WTC11 (cell line): ENCODE measurements at regions not wholly inside any gene's neighbourhood (a gene's known extent, or its start where the extent isn't known, plus 50 kb on each side); places are given as distances from the start of the nearest gene placed in this dataset.

ENCODE experiments used
- ATAC-seq: fragments of 200-7000 bp; cut with Tn5 transposase; 2 replicates; pipeline ENCODE4 v1.10.0; 2021; ENCODE audit warnings: mild to moderate bottlenecking, moderate library complexity
- CTCF ChIA-PET: fragments of 300-600 bp; sonication (Branson Sonifier 250); formaldehyde crosslinking; loops from one replicate; lab custom pipeline; 2021; ENCODE audit warnings: antibody characterized with exemption; lab: Charles Lee
- POLR2A ChIA-PET: fragments of 350-600 bp; sonication (Branson Sonifier 250); formaldehyde crosslinking; loops from one replicate; lab custom pipeline; 2021; ENCODE audit warnings: antibody characterized with exemption; lab: Charles Lee
- DNase-seq: peaks from one replicate; pipeline ENCODE4 v3.0.0; 2021; ENCODE audit warnings: low spot score
- H3K27ac Mint-ChIP-seq: 2 replicates; pipeline ENCODE4 v1.8.0; 2021; ENCODE audit warnings: mixed read lengths
- H3K27me3 Mint-ChIP-seq: 2 replicates; pipeline ENCODE4 v1.8.0; 2021; ENCODE audit warnings: low read depth, mild to moderate bottlenecking, moderate library complexity, mixed read lengths
- H3K36me3 Mint-ChIP-seq: 2 replicates; pipeline ENCODE4 v1.8.0; 2021; ENCODE audit warnings: mixed read lengths
- H3K4me1 Mint-ChIP-seq: 2 replicates; pipeline ENCODE4 v1.8.0; 2022; ENCODE audit warnings: mixed read lengths
- H3K4me3 Mint-ChIP-seq: 2 replicates; pipeline ENCODE4 v1.8.0; 2021; ENCODE audit warnings: mild to moderate bottlenecking, moderate library complexity, mixed read lengths
- H3K9me3 Mint-ChIP-seq: 2 replicates; pipeline ENCODE4 v1.8.0; 2021; ENCODE audit warnings: mixed read lengths
- AFF4 ChIP-seq: sonication (generic); formaldehyde crosslinking; IDR thresholded peaks from 2 replicates; pipeline ENCODE4 v1.8.1; 2023; ENCODE audit warnings: mild to moderate bottlenecking, missing genetic modification reagents, borderline replicate concordance
- ATF3 ChIP-seq: sonication (generic); formaldehyde crosslinking; conservative IDR thresholded peaks from 2 replicates; pipeline ENCODE4 v1.8.1; 2022; ENCODE audit warnings: mild to moderate bottlenecking, missing genetic modification reagents
- CREB1 ChIP-seq: sonication (generic); formaldehyde crosslinking; IDR thresholded peaks from 2 replicates; pipeline ENCODE4 v1.8.0; 2023; ENCODE audit warnings: mild to moderate bottlenecking, missing genetic modification reagents
- ESRRA ChIP-seq: sonication (generic); formaldehyde crosslinking; IDR thresholded peaks from 2 replicates; pipeline ENCODE4 v1.8.1; 2022; ENCODE audit warnings: mild to moderate bottlenecking, missing genetic modification reagents, borderline replicate concordance
- FOXK1 ChIP-seq: sonication (generic); formaldehyde crosslinking; IDR thresholded peaks from 2 replicates; pipeline ENCODE4 v1.8.0; 2022; ENCODE audit warnings: mild to moderate bottlenecking, moderate library complexity, missing genetic modification reagents
- JAZF1 ChIP-seq: fragments of 250-450 bp; sonication (Bioruptor Pico); IDR thresholded peaks from 2 replicates; pipeline ENCODE4 v1.9.0; 2021; ENCODE audit warnings: moderate library complexity, mild to moderate bottlenecking, inconsistent platforms
- MXD4 ChIP-seq: fragments of 250-450 bp; sonication (Bioruptor Pico); IDR thresholded peaks from 2 replicates; pipeline ENCODE4 v1.8.0; 2021; ENCODE audit warnings: mild to moderate bottlenecking, moderate library complexity, borderline replicate concordance
- NFATC4 ChIP-seq: fragments of 250-450 bp; sonication (Bioruptor Pico); IDR thresholded peaks from 2 replicates; pipeline ENCODE4 v1.9.0; 2021; ENCODE audit warnings: mild to moderate bottlenecking
- NFYB ChIP-seq: sonication (generic); formaldehyde crosslinking; conservative IDR thresholded peaks from 2 replicates; pipeline ENCODE4 v1.8.0; 2022; ENCODE audit warnings: low read depth, missing genetic modification reagents
- PRRX2 ChIP-seq: fragments of 250-450 bp; sonication (Bioruptor Pico); IDR thresholded peaks from 2 replicates; pipeline ENCODE4 v1.8.0; 2021; ENCODE audit warnings: mild to moderate bottlenecking
- SP1 ChIP-seq: sonication (generic); formaldehyde crosslinking; conservative IDR thresholded peaks from 2 replicates; pipeline ENCODE4 v1.8.1; 2022; ENCODE audit warnings: missing genetic modification reagents
- TCF7 ChIP-seq: sonication (generic); formaldehyde crosslinking; IDR thresholded peaks from 2 replicates; pipeline ENCODE4 v1.8.0; 2022; ENCODE audit warnings: mild to moderate bottlenecking, low read depth, missing genetic modification reagents, moderate library complexity
- ZNF263 ChIP-seq: sonication (generic); formaldehyde crosslinking; IDR thresholded peaks from 2 replicates; pipeline ENCODE4 v1.8.1; 2022; ENCODE audit warnings: low read depth, mild to moderate bottlenecking, moderate library complexity, missing genetic modification reagents
- ZNF317 ChIP-seq: sonication (generic); formaldehyde crosslinking; IDR thresholded peaks from 2 replicates; pipeline ENCODE4 v1.8.1; 2023; ENCODE audit warnings: low read depth, mild to moderate bottlenecking, moderate library complexity, missing genetic modification reagents, borderline replicate concordance
- ZNF396 ChIP-seq: fragments of 250-450 bp; sonication (Bioruptor Pico); IDR thresholded peaks from 2 replicates; pipeline ENCODE4 v1.8.0; 2021; ENCODE audit warnings: mild to moderate bottlenecking, moderate library complexity, borderline replicate concordance
- ZNF416 ChIP-seq: fragments of 250-450 bp; sonication (Bioruptor Pico); IDR thresholded peaks from 2 replicates; pipeline ENCODE4 v1.9.0; 2021; ENCODE audit warnings: mild to moderate bottlenecking, inconsistent platforms
- ZNF423 ChIP-seq: fragments of 250-450 bp; sonication (Bioruptor Pico); IDR thresholded peaks from 2 replicates; pipeline ENCODE4 v2.1.2; 2022; ENCODE audit warnings: mild to moderate bottlenecking, moderate library complexity
- ZNF671 ChIP-seq: fragments of 250-450 bp; sonication (Bioruptor Pico); IDR thresholded peaks from 2 replicates; pipeline ENCODE4 v1.8.0; 2021; ENCODE audit warnings: mild to moderate bottlenecking
- TF ChIP-seq, protein P1 (sequence below): sonication (generic); formaldehyde crosslinking; IDR thresholded peaks from 2 replicates; pipeline ENCODE4 v1.8.0; 2022; ENCODE audit warnings: missing genetic modification reagents
- TF ChIP-seq, protein P2 (sequence below): sonication (generic); formaldehyde crosslinking; IDR thresholded peaks from 2 replicates; pipeline ENCODE4 v1.8.1; 2022; ENCODE audit warnings: mild to moderate bottlenecking, moderate library complexity, missing genetic modification reagents
- TF ChIP-seq, protein P3 (sequence below): sonication (generic); formaldehyde crosslinking; IDR thresholded peaks from 2 replicates; pipeline ENCODE4 v1.8.1; 2023; ENCODE audit warnings: mild to moderate bottlenecking, missing genetic modification reagents
- TF ChIP-seq, protein P4 (sequence below): sonication (generic); formaldehyde crosslinking; IDR thresholded peaks from 2 replicates; pipeline ENCODE4 v1.8.1; 2023; ENCODE audit warnings: mild to moderate bottlenecking, missing genetic modification reagents, moderate library complexity
- TF ChIP-seq, protein P5 (sequence below): fragments of 250-450 bp; sonication (Bioruptor Pico); IDR thresholded peaks from 2 replicates; pipeline ENCODE4 v1.8.0; 2021; ENCODE audit warnings: mild to moderate bottlenecking

GRCh38 chr9:29129763-29130162 lies 1556.5 kb upstream of the C9orf72 start:
- POLR2A ChIA-PET = no interaction called here
- Mint-ChIP-seq H3K27me3 (no peaks in the 10 kb centered on the region), H3K4me3 (no peak overlapping the region), H3K4me1 (no peaks in the 10 kb centered on the region), H3K27ac (no peak overlapping the region), H3K9me3 (peaks cover 77% of the 10 kb centered on the region), H3K36me3 (peaks cover 68% of the 10 kb centered on the region)
- CTCF ChIA-PET = no interaction called here
- no peak for DNase-seq
- no peak for ATAC-seq
- no peak for TF ChIP-seq ATF3 (CRISPR knock-in tag)
- TF ChIP-seq ZNF416 (CRISPR knock-in tag) = no peak
- TF ChIP-seq, protein P1, sequence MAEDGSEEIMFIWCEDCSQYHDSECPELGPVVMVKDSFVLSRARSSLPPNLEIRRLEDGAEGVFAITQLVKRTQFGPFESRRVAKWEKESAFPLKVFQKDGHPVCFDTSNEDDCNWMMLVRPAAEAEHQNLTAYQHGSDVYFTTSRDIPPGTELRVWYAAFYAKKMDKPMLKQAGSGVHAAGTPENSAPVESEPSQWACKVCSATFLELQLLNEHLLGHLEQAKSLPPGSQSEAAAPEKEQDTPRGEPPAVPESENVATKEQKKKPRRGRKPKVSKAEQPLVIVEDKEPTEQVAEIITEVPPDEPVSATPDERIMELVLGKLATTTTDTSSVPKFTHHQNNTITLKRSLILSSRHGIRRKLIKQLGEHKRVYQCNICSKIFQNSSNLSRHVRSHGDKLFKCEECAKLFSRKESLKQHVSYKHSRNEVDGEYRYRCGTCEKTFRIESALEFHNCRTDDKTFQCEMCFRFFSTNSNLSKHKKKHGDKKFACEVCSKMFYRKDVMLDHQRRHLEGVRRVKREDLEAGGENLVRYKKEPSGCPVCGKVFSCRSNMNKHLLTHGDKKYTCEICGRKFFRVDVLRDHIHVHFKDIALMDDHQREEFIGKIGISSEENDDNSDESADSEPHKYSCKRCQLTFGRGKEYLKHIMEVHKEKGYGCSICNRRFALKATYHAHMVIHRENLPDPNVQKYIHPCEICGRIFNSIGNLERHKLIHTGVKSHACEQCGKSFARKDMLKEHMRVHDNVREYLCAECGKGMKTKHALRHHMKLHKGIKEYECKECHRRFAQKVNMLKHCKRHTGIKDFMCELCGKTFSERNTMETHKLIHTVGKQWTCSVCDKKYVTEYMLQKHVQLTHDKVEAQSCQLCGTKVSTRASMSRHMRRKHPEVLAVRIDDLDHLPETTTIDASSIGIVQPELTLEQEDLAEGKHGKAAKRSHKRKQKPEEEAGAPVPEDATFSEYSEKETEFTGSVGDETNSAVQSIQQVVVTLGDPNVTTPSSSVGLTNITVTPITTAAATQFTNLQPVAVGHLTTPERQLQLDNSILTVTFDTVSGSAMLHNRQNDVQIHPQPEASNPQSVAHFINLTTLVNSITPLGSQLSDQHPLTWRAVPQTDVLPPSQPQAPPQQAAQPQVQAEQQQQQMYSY (CRISPR knock-in tag) = no peak
- no peak for TF ChIP-seq CREB1 (CRISPR knock-in tag)
- no peak for TF ChIP-seq ZNF423 (CRISPR knock-in tag)
- no peak for TF ChIP-seq ZNF671
- TF ChIP-seq TCF7 = no peak
- TF ChIP-seq, protein P2, sequence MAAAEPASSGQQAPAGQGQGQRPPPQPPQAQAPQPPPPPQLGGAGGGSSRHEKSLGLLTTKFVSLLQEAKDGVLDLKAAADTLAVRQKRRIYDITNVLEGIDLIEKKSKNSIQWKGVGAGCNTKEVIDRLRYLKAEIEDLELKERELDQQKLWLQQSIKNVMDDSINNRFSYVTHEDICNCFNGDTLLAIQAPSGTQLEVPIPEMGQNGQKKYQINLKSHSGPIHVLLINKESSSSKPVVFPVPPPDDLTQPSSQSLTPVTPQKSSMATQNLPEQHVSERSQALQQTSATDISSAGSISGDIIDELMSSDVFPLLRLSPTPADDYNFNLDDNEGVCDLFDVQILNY (CRISPR knock-in tag) = no peak
- TF ChIP-seq ESRRA (CRISPR knock-in tag) = no peak
- TF ChIP-seq ZNF263 (CRISPR knock-in tag) = no peak
- no peak for TF ChIP-seq FOXK1 (CRISPR knock-in tag)
- TF ChIP-seq, protein P3, sequence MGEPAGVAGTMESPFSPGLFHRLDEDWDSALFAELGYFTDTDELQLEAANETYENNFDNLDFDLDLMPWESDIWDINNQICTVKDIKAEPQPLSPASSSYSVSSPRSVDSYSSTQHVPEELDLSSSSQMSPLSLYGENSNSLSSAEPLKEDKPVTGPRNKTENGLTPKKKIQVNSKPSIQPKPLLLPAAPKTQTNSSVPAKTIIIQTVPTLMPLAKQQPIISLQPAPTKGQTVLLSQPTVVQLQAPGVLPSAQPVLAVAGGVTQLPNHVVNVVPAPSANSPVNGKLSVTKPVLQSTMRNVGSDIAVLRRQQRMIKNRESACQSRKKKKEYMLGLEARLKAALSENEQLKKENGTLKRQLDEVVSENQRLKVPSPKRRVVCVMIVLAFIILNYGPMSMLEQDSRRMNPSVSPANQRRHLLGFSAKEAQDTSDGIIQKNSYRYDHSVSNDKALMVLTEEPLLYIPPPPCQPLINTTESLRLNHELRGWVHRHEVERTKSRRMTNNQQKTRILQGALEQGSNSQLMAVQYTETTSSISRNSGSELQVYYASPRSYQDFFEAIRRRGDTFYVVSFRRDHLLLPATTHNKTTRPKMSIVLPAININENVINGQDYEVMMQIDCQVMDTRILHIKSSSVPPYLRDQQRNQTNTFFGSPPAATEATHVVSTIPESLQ (CRISPR knock-in tag) = no peak
- no peak for TF ChIP-seq PRRX2
- TF ChIP-seq, protein P4, sequence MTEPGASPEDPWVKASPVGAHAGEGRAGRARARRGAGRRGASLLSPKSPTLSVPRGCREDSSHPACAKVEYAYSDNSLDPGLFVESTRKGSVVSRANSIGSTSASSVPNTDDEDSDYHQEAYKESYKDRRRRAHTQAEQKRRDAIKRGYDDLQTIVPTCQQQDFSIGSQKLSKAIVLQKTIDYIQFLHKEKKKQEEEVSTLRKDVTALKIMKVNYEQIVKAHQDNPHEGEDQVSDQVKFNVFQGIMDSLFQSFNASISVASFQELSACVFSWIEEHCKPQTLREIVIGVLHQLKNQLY (CRISPR knock-in tag) = no peak
- no peak for TF ChIP-seq ZNF396 (CRISPR knock-in tag)

GRCh38 chr9:29144476-29144875 lies 1571.2 kb upstream of the C9orf72 start:
- DNase-seq = no peak
- H3K4me3 Mint-ChIP-seq = no peak overlapping the region
- peaks cover 8% of the 10 kb centered on the region for H3K36me3 Mint-ChIP-seq
- CTCF ChIA-PET = no interaction called here
- no peak overlapping the region for H3K27ac Mint-ChIP-seq
- ATAC-seq = no peak
- no peaks in the 10 kb centered on the region for H3K27me3 Mint-ChIP-seq
- POLR2A ChIA-PET = no interaction called here
- H3K9me3 Mint-ChIP-seq = peaks cover 21% of the 10 kb centered on the region
- H3K4me1 Mint-ChIP-seq = no peaks in the 10 kb centered on the region
- no peak for TF ChIP-seq ZNF263 (CRISPR knock-in tag)
- no peak for TF ChIP-seq MXD4 (CRISPR knock-in tag)
- TF ChIP-seq, protein P5, sequence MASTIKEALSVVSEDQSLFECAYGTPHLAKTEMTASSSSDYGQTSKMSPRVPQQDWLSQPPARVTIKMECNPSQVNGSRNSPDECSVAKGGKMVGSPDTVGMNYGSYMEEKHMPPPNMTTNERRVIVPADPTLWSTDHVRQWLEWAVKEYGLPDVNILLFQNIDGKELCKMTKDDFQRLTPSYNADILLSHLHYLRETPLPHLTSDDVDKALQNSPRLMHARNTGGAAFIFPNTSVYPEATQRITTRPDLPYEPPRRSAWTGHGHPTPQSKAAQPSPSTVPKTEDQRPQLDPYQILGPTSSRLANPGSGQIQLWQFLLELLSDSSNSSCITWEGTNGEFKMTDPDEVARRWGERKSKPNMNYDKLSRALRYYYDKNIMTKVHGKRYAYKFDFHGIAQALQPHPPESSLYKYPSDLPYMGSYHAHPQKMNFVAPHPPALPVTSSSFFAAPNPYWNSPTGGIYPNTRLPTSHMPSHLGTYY (CRISPR knock-in tag) = no peak
- no peak for TF ChIP-seq SP1 (CRISPR knock-in tag)
- TF ChIP-seq AFF4 (CRISPR knock-in tag) = no peak
- TF ChIP-seq NFATC4 (CRISPR knock-in tag) = no peak
- no peak for TF ChIP-seq NFYB (CRISPR knock-in tag)
- no peak for TF ChIP-seq ZNF416 (CRISPR knock-in tag)
- TF ChIP-seq, protein P2 (CRISPR knock-in tag) = no peak
- no peak for TF ChIP-seq JAZF1
- no peak for TF ChIP-seq ZNF317 (CRISPR knock-in tag)
